OCI-LY7 (cell line): ENCODE measurements at regions not wholly inside any gene's neighbourhood (a gene's known extent, or its start where the extent isn't known, plus 50 kb on each side); places are given as distances from the start of the nearest gene placed in this dataset.

Experiments used
- BruUV-seq: library from RNA; stranded (reverse); fragments of 400-500 nt; replicated peaks from 2 replicates; lab custom pipeline; 2021; lab: Mats Ljungman, UMichigan
- CTCF ChIA-PET: fragments of 300-600 bp; sonication (Branson Sonifier 250); formaldehyde crosslinking; loops from one replicate; lab custom pipeline; 2022; ENCODE audit warnings: antibody characterized with exemption; ENCODE audit not compliant: unreplicated experiment; lab: Charles Lee
- POLR2A ChIA-PET: fragments of 300-600 bp; sonication (Branson Sonifier 250); formaldehyde crosslinking; loops from one replicate; lab custom pipeline; 2022; ENCODE audit warnings: antibody characterized with exemption; lab: Charles Lee
- DNase-seq: peaks from one replicate; pipeline ENCODE4 v3.0.0-alpha.2; 2015; ENCODE audit warnings: low spot score
- H2AFZ ChIP-seq: fragments of 200-600 bp; sonication (generic), shearing (Covaris generic); 2 replicates; pipeline ENCODE4 v1.6.1; 2014; ENCODE audit warnings: mild to moderate bottlenecking, antibody characterized with exemption, low read length, moderate library complexity
- H3K27ac ChIP-seq: fragments of 200-600 bp; sonication (generic); 2 replicates; pipeline ENCODE4 v1.5.1; 2014; ENCODE audit warnings: mixed run types, low read depth, mild to moderate bottlenecking, moderate library complexity, low read length, inconsistent platforms; ENCODE audit not compliant: poor library complexity, severe bottlenecking
- H3K36me3 ChIP-seq: fragments of 200-600 bp; sonication (generic); 2 replicates; pipeline ENCODE4 v1.6.1; 2014; ENCODE audit warnings: mild to moderate bottlenecking, antibody characterized with exemption, low read length, moderate library complexity, mixed read lengths; ENCODE audit not compliant: insufficient read depth
- H3K4me1 ChIP-seq: fragments of 200-600 bp; sonication (generic); 2 replicates; pipeline ENCODE4 v1.5.1; 2014; ENCODE audit warnings: mild to moderate bottlenecking, low read length; ENCODE audit not compliant: insufficient read depth, poor library complexity, severe bottlenecking
- H3K4me2 ChIP-seq: fragments of 200-600 bp; sonication (generic); 2 replicates; pipeline ENCODE4 v1.6.1; 2014; ENCODE audit warnings: mild to moderate bottlenecking, low read length
- H3K4me3 ChIP-seq: fragments of 200-600 bp; sonication (generic); 2 replicates; pipeline ENCODE4 v1.5.1; 2014; ENCODE audit warnings: mild to moderate bottlenecking, low read depth, low read length; ENCODE audit not compliant: poor library complexity, severe bottlenecking
- H3K79me2 ChIP-seq: fragments of 200-600 bp; sonication (generic); 2 replicates; pipeline ENCODE4 v1.6.1; 2016; ENCODE audit warnings: low read depth, mild to moderate bottlenecking, low read length, moderate library complexity, mixed read lengths; ENCODE audit not compliant: insufficient read depth
- H3K9me2 ChIP-seq: fragments of 200-600 bp; sonication (generic); 2 replicates; pipeline ENCODE4 v1.6.1; 2016; ENCODE audit warnings: mild to moderate bottlenecking, low read length, mixed read lengths; ENCODE audit not compliant: insufficient read depth
- H3K9me3 ChIP-seq: fragments of 200-600 bp; sonication (generic); 2 replicates; pipeline ENCODE4 v1.6.1; 2014; ENCODE audit warnings: mild to moderate bottlenecking, mixed run types, low read length, mixed read lengths
- H4K20me1 ChIP-seq: fragments of 200-600 bp; sonication (generic); 2 replicates; pipeline ENCODE4 v1.6.1; 2014; ENCODE audit warnings: mild to moderate bottlenecking, antibody characterized with exemption, low read length, moderate library complexity, mixed read lengths; ENCODE audit not compliant: insufficient read depth
- EZH2phosphoT487 ChIP-seq: fragments of 200-600 bp; sonication (generic); IDR thresholded peaks from 2 replicates; pipeline ENCODE4 v1.6.1; 2018; ENCODE audit warnings: low read depth, borderline replicate concordance, mild to moderate bottlenecking, mixed run types, antibody characterized with exemption, low read length, moderate library complexity, mixed read lengths
- intact Hi-C: fragments of 100-400 bp; cut with micrococcal nuclease; formaldehyde crosslinking; loops from one replicate; pipeline ENCODE4 v1.10.0; 2022; ENCODE audit not compliant: unreplicated experiment
- TF ChIP-seq, protein P1 (sequence below): fragments of 200-600 bp; sonication (generic); conservative IDR thresholded peaks from 2 replicates; pipeline ENCODE4 v1.5.1; 2014; ENCODE audit warnings: mild to moderate bottlenecking, antibody characterized with exemption, low read length, moderate library complexity, mixed read lengths

DNA sequence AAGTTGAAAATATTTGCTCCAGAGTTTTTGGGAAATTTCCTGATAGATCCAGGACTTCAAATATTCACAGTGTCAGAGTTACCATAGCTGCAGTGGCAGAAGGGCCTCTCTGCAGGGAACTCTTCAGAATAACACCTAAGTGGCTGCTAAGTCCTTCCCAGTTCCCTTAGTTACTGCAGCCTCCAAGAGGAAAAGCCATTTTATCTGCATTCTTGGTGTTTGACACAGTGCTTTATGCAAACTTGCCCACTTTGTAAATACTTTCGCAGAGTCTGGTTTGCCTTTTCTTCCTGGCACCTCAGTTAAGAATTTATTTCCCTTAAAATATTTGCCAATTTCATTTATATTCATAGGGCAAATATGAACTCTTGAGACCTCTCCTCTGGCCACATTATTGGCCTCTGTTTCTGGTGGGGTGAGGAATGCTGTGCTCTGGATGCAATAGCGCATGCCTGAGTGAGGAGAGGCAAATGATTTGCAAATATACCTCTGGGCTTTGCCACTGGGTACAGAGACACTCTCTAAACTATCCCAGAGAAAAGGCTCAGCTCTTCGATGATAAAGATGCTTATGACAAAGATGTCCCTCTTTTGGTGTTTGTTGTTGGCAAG, 566.3 kb upstream of the NR3C2 start:
- CTCF ChIA-PET, result no interaction called here
- Histone ChIP-seq H3K27ac (no peak overlapping the region), H3K36me3 (peaks cover 6% of the 10 kb centered on the region; the same call in 1 of the 2 replicates), H3K9me2 (no peaks in the 10 kb centered on the region), H2AFZ (no peak overlapping the region), H3K4me3 (no peak overlapping the region), H3K79me2 (no peaks in the 10 kb centered on the region), H3K4me1 (no peaks in the 10 kb centered on the region), H3K4me2 (no peak overlapping the region), H4K20me1 (no peaks in the 10 kb centered on the region), H3K9me3 (peaks cover 10% of the 10 kb centered on the region; the same call in 1 of the 2 replicates)
- no peak for DNase-seq
- BruUV-seq, result no TSS peak
- TF ChIP-seq EZH2phosphoT487, result no peak
- TF ChIP-seq, protein P1, sequence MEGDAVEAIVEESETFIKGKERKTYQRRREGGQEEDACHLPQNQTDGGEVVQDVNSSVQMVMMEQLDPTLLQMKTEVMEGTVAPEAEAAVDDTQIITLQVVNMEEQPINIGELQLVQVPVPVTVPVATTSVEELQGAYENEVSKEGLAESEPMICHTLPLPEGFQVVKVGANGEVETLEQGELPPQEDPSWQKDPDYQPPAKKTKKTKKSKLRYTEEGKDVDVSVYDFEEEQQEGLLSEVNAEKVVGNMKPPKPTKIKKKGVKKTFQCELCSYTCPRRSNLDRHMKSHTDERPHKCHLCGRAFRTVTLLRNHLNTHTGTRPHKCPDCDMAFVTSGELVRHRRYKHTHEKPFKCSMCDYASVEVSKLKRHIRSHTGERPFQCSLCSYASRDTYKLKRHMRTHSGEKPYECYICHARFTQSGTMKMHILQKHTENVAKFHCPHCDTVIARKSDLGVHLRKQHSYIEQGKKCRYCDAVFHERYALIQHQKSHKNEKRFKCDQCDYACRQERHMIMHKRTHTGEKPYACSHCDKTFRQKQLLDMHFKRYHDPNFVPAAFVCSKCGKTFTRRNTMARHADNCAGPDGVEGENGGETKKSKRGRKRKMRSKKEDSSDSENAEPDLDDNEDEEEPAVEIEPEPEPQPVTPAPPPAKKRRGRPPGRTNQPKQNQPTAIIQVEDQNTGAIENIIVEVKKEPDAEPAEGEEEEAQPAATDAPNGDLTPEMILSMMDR, result no peak
- POLR2A ChIA-PET, result interaction anchor here (1.1 to 1.7 kb wide), 2 partner anchors 12 to 15 kb away, joined by 4 to 7 read pairs; no protein-coding TSS in a partner anchor
- intact Hi-C loops, result no loop called here

DNA sequence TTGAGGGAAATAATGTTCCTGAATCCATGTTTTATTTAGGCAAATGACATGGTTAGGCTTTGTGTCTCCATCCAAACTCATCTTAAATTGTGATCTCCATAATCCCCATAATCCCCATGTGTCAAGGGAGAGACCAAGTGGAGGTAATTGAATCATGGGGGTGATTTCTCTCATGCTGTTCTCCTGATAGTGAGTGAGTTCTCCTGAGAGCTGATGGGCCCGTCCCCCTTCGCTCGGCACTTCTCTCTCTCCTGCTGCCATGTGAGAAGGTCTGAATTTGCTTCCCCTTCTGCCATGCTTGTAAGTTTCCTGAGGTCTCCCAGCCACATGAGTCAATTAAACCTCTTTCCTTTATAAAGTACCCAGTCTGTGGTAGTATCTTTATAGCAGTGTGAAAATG, 563.0 kb upstream of the NR3C2 start:
- Histone ChIP-seq H3K4me2 (no peak overlapping the region), H4K20me1 (no peaks in the 10 kb centered on the region), H2AFZ (no peak overlapping the region), H3K36me3 (no peaks in the 10 kb centered on the region), H3K9me2 (no peaks in the 10 kb centered on the region), H3K27ac (no peak overlapping the region), H3K79me2 (no peaks in the 10 kb centered on the region), H3K4me3 (no peak overlapping the region), H3K9me3 (no peaks in the 10 kb centered on the region), H3K4me1 (no peaks in the 10 kb centered on the region)
- no peak for DNase-seq
- intact Hi-C loops, result no loop called here
- BruUV-seq, result no TSS peak
- POLR2A ChIA-PET, result interaction anchor here (0.7 kb wide), 1 partner anchor 42 kb away, joined by 4 read pairs; no protein-coding TSS in a partner anchor
- CTCF ChIA-PET, result no interaction called here
- TF ChIP-seq EZH2phosphoT487, result no peak
- TF ChIP-seq, protein P1, result no peak

DNA sequence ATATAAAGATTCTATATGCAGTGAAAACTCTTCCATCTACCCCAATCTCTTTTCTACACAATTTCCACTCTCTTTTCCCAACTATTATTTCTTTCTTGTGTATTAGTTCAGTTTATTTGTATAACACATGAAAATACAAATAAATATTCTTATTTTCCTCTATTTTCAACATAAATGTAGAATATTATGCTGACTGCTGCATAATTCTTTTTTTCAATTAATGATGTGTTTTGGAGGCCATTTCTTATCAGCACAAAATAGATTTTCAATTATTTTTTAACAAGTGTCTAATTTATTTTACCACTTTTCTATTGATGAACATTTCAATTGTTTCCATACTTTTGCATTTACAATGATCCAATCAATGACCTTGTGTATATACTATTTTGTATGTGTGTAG, 557.7 kb upstream of the NR3C2 start:
- Histone ChIP-seq H3K36me3 (no peaks in the 10 kb centered on the region), H3K4me1 (no peaks in the 10 kb centered on the region), H3K79me2 (no peaks in the 10 kb centered on the region), H3K4me2 (no peak overlapping the region), H3K9me3 (no peaks in the 10 kb centered on the region), H2AFZ (no peak overlapping the region), H3K27ac (no peak overlapping the region), H4K20me1 (no peaks in the 10 kb centered on the region), H3K9me2 (no peaks in the 10 kb centered on the region), H3K4me3 (no peak overlapping the region)
- BruUV-seq, result no TSS peak
- TF ChIP-seq EZH2phosphoT487, result no peak
- TF ChIP-seq, protein P1, result no peak
- intact Hi-C loops, result no loop called here
- POLR2A ChIA-PET, result no interaction called here
- CTCF ChIA-PET, result no interaction called here
- no peak for DNase-seq
